NCI-H345 treated with DMSO at 0.1 percent for 48 hours (cell line): ENCODE measurements at regions not wholly inside any gene's neighbourhood (a gene's known extent, or its start where the extent isn't known, plus 50 kb on each side); places are given as distances from the start of the nearest gene placed in this dataset.

Source experiments
- DNase-seq: peaks from one replicate; lab custom pipeline; 2025; ENCODE audit not compliant: unreplicated experiment; lab: John Stamatoyannopoulos, UW

- no peak for DNase-seq
These were observed 210.1 kb downstream of the PCDH7 start for GRCh38 chr4:30930276-30930675.

- no peak for DNase-seq
These were observed 212.4 kb downstream of the PCDH7 start for GRCh38 chr4:30932581-30932980.

GRCh38 chr4:30939069-30939468 lies 218.9 kb downstream of the PCDH7 start:
- DNase-seq, result no peak

GRCh38 chr4:30939684-30940083 lies 219.5 kb downstream of the PCDH7 start:
- no peak for DNase-seq

GRCh38 chr4:30941641-30942040 lies 221.5 kb downstream of the PCDH7 start:
- DNase-seq, result no peak

- no peak for DNase-seq
These were observed 223.2 kb downstream of the PCDH7 start for GRCh38 chr4:30943356-30943755.

- no peak for DNase-seq
These were observed 225.4 kb downstream of the PCDH7 start for GRCh38 chr4:30945586-30945985.

GRCh38 chr4:30946288-30946687 lies 226.1 kb downstream of the PCDH7 start:
- no peak for DNase-seq

- DNase-seq, result no peak
These were observed 228.5 kb downstream of the PCDH7 start for GRCh38 chr4:30948653-30949052.

- no peak for DNase-seq
These were observed 230.6 kb downstream of the PCDH7 start for GRCh38 chr4:30950737-30951136.

- no peak for DNase-seq
These were observed 232.5 kb downstream of the PCDH7 start for GRCh38 chr4:30952526-30953219.

GRCh38 chr4:30953799-30954198 lies 233.6 kb downstream of the PCDH7 start:
- no peak for DNase-seq

- no peak for DNase-seq
These were observed 236.7 kb downstream of the PCDH7 start for GRCh38 chr4:30956916-30957315.

- no peak for DNase-seq
These were observed 237.5 kb downstream of the PCDH7 start for GRCh38 chr4:30957706-30958105.

GRCh38 chr4:30959781-30960485 lies 239.8 kb downstream of the PCDH7 start:
- DNase-seq, result no peak

- no peak for DNase-seq
These were observed 242.8 kb downstream of the PCDH7 start for GRCh38 chr4:30962939-30963338.

- no peak for DNase-seq
These were observed 248.8 kb downstream of the PCDH7 start for GRCh38 chr4:30968926-30969325.

GRCh38 chr4:30972542-30972941 lies 252.4 kb downstream of the PCDH7 start:
- no peak for DNase-seq

- no peak for DNase-seq
These were observed 253.8 kb downstream of the PCDH7 start for GRCh38 chr4:30973993-30974392.

- no peak for DNase-seq
These were observed 259.2 kb downstream of the PCDH7 start for GRCh38 chr4:30979402-30979801.

- DNase-seq, result no peak
These were observed 269.3 kb downstream of the PCDH7 start for GRCh38 chr4:30989508-30989907.

- no peak for DNase-seq
These were observed 276.7 kb downstream of the PCDH7 start for GRCh38 chr4:30996841-30997240.

- no peak for DNase-seq
These were observed 284.9 kb downstream of the PCDH7 start for GRCh38 chr4:31005037-31005436.
